NCI-H1092 treated with DMSO at 0.1 percent for 48 hours (cell line): ENCODE measurements at regions not wholly inside any gene's neighbourhood (a gene's known extent, or its start where the extent isn't known, plus 50 kb on each side); places are given as distances from the start of the nearest gene placed in this dataset.

Experiments
- DNase-seq: peaks from one replicate; lab custom pipeline; 2025; lab: John Stamatoyannopoulos, UW

DNA sequence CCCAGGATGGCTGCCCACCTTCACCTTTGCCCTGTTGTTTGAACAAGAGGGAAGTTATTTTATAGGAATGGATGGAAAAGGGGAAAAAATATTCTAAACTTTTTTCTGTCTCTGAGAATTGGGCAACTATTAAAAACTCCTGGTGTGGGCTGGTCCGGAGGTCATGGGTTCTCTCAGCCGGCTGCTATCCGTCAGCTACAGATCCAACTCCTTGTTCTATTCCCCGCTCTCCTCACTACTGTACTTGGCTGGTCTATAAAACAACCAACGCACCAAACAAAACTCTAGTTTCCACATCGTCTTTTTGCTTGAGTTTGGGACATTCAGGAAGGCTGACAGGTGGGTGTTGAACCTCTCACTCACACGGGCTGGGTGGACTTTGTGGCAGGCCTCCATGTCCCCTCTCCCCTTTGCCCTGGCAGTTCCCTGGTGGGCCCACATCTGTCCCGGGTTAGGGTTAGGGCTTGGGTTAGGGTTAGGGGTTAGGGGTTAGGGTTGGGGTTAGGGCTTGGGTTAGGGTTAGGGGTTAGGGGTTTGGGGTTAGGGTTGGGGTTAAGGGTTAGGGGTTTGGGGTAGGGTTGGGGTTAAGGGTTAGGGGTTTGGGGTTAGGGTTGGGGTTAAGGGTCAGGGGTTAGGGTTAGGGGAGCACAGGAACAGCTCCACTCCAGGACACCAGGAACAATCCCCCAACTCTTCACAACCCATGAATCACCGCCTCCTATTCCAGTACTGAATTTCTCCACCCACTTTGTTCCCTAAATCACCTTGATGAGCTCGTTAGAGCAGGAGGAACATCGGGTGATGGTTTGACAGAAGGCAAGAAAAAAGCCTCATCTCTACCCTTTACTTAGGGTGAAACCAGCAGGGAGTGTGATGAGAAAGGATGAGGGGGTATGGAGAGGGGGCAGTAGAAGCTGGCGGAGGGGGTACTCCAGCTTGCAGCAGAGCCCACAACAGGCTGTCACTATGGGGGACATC, 302.1 kb upstream of the IRX4 start:
- DNase-seq: no peak

DNA sequence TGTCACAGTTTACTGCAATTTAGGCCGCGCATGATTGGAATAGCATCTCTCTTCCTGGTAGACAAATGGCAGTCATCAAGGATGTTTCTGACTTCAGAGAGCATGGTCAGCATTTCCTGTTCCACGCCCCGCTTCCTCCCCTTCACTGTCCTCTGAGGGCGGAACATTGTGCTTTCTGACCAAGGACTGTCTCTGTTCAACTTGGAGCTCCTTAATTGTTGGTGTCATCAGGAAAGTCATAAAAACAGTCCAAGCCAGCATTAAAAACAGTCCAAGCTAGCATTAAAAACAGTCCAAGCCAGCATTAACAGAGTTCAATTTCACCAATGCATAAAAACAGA, 301.3 kb upstream of the IRX4 start:
- DNase-seq: no peak

GRCh38 chr5:2183154-2184025, 300.7 kb upstream of the IRX4 start:
- no peak for DNase-seq

DNA sequence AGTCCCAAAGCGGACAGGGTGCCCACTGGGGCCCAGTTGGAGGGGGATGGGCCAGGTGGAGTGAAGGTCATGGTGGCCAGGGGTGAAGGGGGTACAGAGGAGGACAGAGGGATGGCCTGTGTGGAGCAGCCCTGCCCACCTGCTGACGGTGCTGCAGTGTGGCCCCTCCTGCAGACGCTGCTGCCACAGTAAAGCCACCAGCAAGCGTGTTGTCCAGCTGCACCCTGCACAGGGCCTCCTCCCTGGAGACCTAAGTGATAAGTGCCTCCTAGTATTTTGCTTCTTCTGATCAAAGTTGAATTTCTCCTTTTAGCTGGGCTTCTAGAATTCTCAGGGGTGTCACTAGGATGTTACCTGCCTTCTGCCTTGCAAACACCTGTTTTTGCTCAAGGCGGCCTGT, 299.3 kb upstream of the IRX4 start:
- DNase-seq: no peak

DNA sequence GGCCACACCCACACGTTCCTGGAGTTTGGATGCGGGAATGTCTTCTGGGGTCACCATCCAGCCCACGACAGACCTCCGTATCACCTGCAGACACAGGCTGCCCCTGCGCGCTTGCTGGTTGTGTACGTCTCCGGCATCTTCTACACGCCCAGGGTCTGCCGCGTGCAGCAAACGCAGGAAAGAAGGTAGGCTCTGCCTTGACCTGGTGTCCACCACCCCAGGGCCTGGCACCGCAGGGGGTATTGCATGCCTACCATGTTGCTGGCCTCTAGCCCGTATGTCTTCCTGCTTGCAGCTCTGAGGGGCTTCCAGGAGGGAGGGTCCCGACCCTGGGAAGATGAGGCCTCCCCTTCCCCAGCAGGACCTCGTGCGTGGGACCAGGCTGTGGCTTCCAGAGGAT, 298.8 kb upstream of the IRX4 start:
- no peak for DNase-seq

GRCh38 chr5:2181149-2181548, 298.4 kb upstream of the IRX4 start:
- DNase-seq: no peak

GRCh38 chr5:2180456-2180855, 297.7 kb upstream of the IRX4 start:
- no peak for DNase-seq

GRCh38 chr5:2179861-2180260, 297.1 kb upstream of the IRX4 start:
- no peak for DNase-seq

GRCh38 chr5:2178528-2178927, 295.8 kb upstream of the IRX4 start:
- no peak for DNase-seq

- no peak for DNase-seq
Measured at GRCh38 chr5:2178071-2178477, 295.3 kb upstream of the IRX4 start.

- DNase-seq: no peak
Measured at GRCh38 chr5:2177244-2177643, 294.5 kb upstream of the IRX4 start.

- DNase-seq: no peak
Measured at GRCh38 chr5:2176581-2176980, 293.9 kb upstream of the IRX4 start.

GRCh38 chr5:2175842-2176404, 293.2 kb upstream of the IRX4 start:
- no peak for DNase-seq

- no peak for DNase-seq
Measured at GRCh38 chr5:2175041-2175440, 292.3 kb upstream of the IRX4 start.

GRCh38 chr5:2174538-2174937, 291.8 kb upstream of the IRX4 start:
- no peak for DNase-seq

- peak; percentile 56 for DNase-seq
Measured at GRCh38 chr5:2173151-2173834, 290.6 kb upstream of the IRX4 start.

DNA sequence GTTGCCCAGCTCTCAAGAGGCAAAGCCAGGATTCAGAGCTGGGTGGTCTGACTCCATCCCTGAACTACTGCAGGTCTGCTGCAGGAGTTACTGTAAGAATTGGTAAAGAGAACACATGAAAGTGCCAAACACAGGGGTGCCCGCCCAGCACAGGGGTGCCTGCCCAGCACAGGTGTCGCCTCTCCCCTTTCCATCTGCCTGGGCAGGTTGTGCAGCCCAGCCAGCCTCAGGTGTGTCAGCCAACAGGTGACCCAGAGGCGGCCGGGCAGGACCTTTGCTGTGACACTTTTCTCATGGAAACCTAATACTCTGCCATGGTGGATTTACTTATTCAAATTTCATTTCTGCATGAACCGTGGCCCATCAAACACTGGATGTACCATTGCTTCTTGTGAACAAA, 289.7 kb upstream of the IRX4 start:
- DNase-seq: no peak

DNA sequence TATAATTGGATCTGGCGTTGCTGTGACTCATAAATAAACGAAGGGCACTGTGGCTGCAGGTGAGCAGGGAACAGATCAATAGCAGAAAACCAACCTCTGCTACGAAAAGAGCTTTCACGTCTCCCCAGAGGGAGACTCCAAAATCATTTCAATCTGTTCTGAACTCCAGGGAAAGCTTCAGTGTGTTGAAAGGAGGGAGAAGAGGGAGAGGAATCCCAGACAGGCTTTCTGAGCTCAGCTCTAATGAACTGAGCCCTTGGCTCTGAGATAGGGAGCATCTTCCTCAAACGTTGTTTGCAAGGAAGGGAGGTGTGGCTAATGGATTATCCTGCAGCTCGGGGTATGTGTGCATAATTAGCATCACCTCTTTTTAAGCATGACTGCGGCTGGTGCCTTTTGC, 288.0 kb upstream of the IRX4 start:
- DNase-seq: no peak

DNA sequence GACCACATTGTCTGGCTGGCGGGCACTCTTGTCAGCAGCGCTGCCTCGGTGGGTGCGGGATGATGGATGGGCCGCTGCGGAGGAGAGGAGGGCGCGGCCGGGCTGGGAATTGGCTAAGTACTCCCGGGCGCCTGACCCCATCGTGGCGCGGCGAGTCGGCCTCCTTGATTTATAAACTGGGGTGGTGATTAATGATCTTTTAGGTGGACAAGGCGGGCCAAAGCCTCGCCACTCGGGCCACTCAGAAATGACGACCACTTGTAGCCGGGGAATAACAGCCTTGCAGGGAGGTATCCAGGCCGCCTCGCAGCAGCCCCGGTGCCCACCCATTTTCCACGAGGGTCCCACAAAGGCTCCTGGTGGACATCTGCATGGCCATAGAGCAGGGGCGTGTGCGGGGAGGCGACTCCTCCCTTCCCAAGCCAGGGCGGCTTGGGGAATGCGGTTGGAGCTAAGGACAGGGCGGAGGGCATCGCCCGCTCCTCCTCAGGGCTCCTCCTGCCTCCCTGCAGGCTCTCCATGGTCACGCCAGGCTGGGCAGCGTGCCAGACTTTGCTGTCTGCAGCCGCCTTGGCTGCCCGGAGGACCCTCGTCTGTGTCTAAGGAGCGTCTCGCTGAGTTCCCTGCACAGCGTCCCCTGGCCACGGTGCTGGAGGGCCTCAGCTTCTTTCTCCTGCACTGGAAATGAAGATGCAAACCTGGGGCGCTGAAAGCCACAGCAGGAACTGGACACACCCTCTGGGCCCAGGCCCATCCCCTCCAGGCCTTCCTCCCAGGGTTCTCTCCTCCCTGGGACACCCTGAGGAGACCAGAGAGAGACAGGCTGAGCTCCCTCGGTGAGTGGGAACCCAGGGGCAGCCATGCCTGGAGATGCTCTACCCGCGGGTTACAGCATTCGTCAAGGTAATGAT, 287.4 kb upstream of the IRX4 start:
- DNase-seq: peak; percentile 36

DNA sequence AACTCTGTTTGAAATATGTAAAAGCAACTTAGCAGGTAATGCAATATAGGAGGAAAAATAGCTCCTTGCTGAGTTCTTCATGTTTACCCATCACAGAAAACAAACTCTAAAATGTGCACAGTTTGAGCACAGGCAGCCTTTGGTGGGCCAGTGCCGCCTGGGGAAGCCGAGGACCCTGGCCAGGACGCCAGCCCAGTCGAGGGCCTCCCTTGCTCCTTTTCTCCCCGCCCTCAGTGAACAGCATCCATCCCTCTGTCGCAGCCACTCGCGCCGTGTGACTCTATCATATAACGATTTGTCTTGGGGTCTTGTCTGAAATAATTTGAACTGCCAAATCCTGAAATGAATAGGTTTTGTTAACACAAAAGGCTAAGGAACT, 286.7 kb upstream of the IRX4 start:
- DNase-seq: no peak
